NCI-H446 treated with DMSO at 0.1 percent for 48 hours (cell line): ENCODE measurements at regions not wholly inside any gene's neighbourhood (a gene's known extent, or its start where the extent isn't known, plus 50 kb on each side); places are given as distances from the start of the nearest gene placed in this dataset.
"Not testable (repeated sequence)": the region's sequence is repeated elsewhere in the genome, so short reads cannot be mapped to it uniquely, and the experiment has no call there.

Experiments used
- DNase-seq: peaks from one replicate; lab custom pipeline; 2025; lab: John Stamatoyannopoulos, UW

DNA sequence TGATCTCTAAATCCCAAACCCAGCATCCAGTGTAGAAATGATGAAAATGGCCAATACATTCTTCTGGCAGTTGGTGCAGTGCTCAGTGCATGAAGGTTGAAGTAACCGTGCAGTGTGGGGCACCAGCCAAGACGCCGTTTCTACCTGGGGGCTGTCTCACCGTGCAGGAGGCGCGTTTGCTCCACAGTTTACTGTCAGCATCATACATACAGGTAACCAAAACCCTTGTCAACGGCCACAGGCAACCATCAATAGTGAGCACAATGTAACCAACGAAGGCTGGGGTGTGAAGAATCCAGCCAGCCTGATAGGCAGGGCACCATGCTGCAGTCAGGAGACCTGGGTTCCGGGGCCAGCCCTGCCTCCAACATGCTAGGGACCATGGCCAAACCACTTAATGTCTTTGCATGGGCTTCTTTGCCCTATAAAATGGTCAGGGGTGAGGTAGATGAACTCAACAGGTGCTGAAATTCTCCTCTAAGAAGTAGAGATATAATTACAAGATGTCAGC is 127.5 kb upstream of the ID2 start:
- no peak for DNase-seq

GRCh38 chr2:8555543-8555942 is 126.3 kb upstream of the ID2 start:
- DNase-seq = no peak

DNA sequence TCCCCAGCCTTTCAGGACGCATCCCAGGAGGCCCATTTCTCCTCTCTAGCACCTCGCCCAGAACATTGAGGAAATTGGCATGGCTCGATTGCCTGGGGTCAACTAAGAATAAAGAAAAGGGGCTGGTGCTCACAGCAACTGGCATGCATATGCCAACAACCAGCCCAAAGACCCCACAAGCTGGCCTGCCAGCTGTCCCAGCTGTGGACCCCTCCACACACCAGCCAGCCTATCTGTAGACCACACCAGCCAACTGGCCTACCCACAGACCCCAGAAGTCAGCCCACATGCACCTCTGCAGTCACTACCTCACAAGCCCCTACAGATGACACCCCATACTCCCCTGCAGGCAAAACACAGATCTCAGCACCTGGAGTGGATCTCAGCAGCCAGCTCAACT is 123.8 kb upstream of the ID2 start:
- DNase-seq = no peak

DNA sequence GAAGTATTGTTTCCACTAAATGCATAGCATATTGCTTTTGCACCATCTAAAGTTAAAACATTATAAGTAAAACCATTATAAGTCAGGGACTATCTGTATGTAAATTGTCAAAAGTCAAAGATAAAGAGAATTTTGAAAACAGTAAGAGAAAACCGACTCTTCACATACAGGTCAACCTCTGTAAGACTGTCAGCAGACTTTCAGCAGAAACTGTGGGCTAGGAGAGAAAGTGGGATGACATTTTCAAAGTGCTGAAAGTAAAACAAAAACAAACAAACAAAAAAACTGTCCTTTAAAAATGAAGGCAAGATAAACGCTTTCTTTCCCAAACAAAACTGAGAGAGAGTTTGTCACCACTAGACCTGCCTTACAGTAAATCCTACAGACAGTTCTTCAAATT is 122.9 kb upstream of the ID2 start:
- DNase-seq = no peak

GRCh38 chr2:8559805-8560204 is 122.1 kb upstream of the ID2 start:
- DNase-seq = no peak

GRCh38 chr2:8561692-8562091 is 120.2 kb upstream of the ID2 start:
- DNase-seq = not testable (repeated sequence)

DNA sequence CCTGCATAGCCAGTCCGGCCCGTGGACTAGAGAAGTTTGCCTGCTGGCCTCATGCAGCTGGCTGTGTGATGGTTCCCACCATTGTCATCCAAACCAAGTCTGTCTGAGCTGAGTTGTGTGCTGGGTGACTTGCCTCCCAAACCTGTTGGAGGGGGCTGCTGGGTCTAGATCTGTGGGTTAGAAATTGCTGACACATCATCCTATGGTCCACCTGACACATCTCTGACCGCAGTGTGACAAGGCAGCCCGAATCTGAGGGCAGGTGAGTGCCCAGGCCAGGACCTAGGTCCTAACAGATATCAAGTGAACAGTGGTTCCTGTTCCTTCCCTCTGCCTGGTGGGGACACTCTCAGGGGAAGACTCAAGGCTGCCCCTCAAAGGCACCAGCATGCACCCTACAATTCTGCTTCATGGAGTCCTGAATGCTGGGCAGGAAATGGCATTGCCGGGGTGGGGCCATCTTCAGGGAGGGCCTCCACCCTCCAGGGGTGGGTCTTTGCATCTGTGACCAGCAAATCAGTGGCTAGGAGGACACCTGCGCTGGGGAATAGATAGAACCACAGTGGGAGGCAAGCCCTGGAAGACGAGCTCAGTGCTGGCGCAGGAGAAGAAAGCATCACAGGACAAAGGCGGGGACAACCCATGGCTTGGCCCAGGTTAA is 117.9 kb upstream of the ID2 start:
- no peak for DNase-seq

DNA sequence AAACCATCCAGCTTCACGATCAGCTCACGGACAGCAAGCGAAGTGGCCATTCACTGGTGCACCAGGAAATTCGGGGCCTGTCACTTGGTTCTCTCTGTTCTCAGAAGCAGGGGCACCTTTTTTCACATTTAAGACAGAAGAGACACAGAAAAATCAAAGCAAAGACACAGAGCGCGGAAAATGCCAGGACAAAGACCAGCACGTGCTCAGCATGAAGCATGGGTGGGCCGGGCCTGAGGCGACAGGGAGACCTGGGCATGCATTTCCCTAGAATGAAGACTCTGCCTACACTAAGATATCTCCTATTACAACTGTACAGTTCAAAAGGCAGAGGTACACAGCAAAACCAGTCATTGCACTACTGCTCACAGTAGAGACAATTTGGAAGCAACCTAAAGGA is 117.4 kb upstream of the ID2 start:
- no peak for DNase-seq

- DNase-seq = no peak
These were observed 116.3 kb upstream of the ID2 start for GRCh38 chr2:8565399-8566154.

- DNase-seq = no peak
These were observed 115.6 kb upstream of the ID2 start for GRCh38 chr2:8566155-8566670.

GRCh38 chr2:8566774-8567468 is 114.9 kb upstream of the ID2 start:
- DNase-seq = no peak

- DNase-seq = no peak
These were observed 114.2 kb upstream of the ID2 start for GRCh38 chr2:8567469-8568260.

DNA sequence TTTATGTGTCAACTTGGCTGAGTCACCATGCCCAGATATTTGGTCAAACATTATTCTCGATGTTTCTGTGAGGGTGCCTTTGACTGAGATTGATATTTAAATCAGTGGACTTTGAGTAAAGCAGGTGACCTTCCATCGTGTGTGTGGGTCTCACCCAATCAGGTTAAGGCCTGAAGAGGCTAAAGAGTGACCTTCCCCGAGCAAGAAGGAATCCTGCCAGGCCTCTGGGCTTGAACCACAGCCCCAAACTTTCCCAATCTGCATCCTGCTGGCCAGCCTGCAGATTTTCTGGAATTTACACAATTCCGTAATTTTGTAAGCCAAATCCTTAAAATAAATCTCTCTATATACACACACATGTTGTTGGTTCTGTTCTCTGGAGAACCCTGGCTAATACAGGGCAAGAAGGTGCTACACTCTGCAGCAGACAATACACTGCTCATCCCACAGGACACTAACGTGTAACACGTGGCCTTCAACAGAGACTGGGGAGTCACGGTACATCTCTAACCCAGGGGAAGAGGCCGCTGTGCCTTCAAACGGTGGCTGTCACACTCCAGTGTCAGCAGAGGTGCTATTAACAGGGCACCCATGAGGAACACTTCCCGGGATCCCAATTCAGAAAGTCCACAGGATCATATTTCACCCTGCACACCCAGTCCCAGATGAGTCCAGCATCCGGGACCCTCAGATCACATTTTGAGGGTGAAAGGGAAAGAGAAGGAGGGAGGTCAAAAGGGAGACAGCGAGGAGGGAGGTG is 113.1 kb upstream of the ID2 start:
- no peak for DNase-seq

DNA sequence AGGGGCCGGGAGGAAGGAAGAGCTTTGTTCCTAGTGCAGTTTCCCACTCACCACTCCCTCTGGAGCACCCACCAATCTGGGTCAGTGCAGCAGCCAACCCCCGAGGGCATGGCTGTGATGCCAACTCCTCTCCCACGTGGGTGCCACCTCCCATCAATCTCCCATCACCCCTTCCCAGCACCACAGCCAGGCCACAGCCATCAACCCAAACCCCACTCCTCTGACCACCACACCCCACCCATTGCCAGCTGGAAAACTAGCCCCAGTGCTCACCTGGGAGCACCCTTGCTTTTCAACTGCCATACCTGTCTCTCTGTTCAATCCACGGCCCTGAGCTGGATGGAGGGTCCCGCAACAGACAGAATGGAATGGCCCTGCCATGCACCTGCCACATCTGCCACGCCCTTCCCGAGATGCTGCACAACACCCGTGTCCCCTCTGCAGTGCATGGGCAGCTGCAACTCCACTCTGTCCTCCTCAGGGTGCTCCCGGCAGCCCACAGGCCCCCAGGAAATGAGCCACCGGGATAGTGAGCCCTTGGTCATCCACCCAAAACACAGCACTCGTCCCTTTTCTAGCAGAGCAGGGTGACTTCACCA is 112.4 kb upstream of the ID2 start:
- no peak for DNase-seq

GRCh38 chr2:8570637-8571036 is 111.2 kb upstream of the ID2 start:
- no peak for DNase-seq

DNA sequence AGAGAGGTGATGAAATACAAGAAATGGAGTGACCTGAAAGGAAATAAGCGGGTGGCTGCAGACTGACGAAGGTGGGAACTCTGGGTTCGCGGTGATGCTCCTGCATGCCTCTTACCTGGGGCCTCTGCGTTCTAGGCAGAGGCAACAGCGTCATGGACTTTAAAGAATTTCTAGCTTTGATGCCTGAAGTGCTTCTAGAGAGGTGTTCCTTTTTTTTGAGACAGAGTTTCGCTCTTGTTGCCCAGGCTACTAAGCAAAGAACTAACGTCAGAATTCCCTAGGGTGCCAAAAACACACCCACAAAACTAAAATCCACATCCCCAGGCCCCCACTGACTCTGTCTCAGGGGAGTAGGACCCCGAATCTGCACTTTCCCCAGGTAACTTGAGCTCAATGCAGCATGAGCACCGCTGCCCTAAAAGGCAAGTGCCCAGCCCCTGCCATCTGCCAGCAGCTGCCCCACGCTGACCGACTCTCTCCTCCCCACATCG is 110.5 kb upstream of the ID2 start:
- no peak for DNase-seq

DNA sequence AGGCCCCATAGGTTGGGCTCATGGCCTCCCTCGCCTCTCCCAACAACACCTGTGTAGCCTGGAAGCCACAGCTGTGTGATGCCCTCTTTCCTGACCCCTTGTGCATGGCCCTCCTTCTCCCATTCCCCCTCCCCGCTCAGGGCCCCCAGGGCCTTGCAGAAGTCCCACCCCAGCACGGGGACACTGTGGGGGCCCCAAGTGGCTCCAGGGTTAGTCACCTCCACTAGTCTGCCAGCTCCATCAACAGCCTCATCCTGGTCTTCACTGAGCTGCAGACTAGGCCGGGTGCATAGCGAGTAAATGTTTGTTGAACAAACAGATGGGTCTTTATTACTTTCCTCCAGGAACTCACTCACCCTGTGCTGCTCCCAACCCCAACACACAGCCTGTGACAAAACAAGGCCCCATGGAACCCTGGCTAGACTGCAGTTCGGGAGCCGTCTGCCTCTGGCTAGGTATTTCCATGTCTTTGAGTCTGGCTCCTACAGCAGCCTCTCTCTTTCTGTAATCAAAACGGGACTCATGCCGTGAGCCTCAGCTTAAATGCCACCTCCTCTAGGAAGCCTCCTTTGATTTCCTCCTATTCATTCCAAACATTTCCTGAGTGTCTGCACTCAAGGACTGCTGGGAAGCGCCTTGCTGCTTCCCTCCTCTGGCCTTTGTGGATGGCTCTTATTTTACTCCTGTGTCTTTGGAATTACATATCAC is 109.9 kb upstream of the ID2 start:
- DNase-seq = no peak

- no peak for DNase-seq
These were observed 109.1 kb upstream of the ID2 start for GRCh38 chr2:8572712-8573233.

DNA sequence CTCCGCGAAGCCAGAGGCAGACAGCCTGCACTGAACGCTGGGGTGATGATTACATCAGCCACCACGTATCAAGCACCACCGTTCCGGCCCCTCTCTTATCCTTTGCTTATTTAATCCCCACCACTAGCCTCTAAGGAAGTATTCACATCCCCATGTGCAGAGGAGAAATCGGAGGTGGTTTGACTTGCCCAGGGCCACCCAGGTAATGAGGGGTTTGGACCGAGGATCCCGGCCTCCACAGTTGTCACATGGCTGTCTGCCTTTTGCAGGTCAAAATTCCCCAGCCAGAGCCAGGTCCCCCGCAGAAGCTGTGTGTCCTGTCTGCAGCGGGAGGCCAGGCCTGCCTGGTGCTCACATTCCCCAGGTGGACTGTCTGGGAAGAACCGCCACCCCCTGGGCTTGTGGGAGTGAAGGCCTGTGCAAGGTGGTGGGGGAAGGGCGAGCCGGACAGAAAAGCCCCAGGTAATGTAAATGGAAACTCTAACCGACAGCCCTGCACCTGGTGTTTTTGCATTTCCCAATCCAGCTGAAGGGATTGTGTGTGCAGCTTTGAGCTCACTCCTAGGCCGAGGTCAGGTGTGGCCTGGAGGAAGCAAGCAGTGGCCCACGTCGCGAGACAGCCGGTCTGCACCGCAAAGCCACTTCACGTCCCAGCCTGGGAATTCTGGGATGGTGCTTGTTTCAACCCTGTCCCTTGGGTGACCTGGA is 108.5 kb upstream of the ID2 start:
- no peak for DNase-seq
